GM23248 (cell line): ENCODE measurements at regions not wholly inside any gene's neighbourhood (a gene's known extent, or its start where the extent isn't known, plus 50 kb on each side); places are given as distances from the start of the nearest gene placed in this dataset.

Source experiments
- DNase-seq: peaks from one replicate; pipeline ENCODE4 v3.0.0-alpha.2; 2015
- H2AFZ ChIP-seq: fragments of 200-600 bp; sonication (generic); 2 replicates; pipeline ENCODE4 v1.6.1; 2016; ENCODE audit warnings: antibody characterized with exemption
- H3F3A ChIP-seq: fragments of 200-600 bp; sonication (generic); 2 replicates; pipeline ENCODE4 v1.6.1; 2016; ENCODE audit warnings: mild to moderate bottlenecking, antibody characterized with exemption, mixed run types; ENCODE audit not compliant: insufficient read depth
- H3K27ac ChIP-seq: fragments of 200-600 bp; sonication (generic); 2 replicates; pipeline ENCODE4 v1.5.1; 2016; ENCODE audit warnings: mild to moderate bottlenecking
- H3K27me3 ChIP-seq: fragments of 200-600 bp; sonication (generic); replicated peaks from 2 replicates; pipeline ENCODE4 v1.6.1; 2016; ENCODE audit warnings: mild to moderate bottlenecking; ENCODE audit not compliant: insufficient read depth
- H3K36me3 ChIP-seq: fragments of 200-600 bp; sonication (generic); 2 replicates; pipeline ENCODE4 v1.6.1; 2016; ENCODE audit warnings: low read depth, mild to moderate bottlenecking
- H3K4me1 ChIP-seq: fragments of 200-600 bp; sonication (generic); 2 replicates; pipeline ENCODE4 v1.6.1; 2016; ENCODE audit warnings: mild to moderate bottlenecking; ENCODE audit not compliant: insufficient read depth
- H3K4me2 ChIP-seq: fragments of 200-600 bp; sonication (generic); one replicate; pipeline ENCODE4 v1.6.1; 2016; ENCODE audit warnings: mild to moderate bottlenecking; ENCODE audit not compliant: unreplicated experiment
- H3K4me3 ChIP-seq: fragments of 200-600 bp; sonication (generic); 2 replicates; pipeline ENCODE4 v1.5.1; 2016; ENCODE audit warnings: mild to moderate bottlenecking
- H3K79me2 ChIP-seq: fragments of 200-600 bp; sonication (generic); 2 replicates; pipeline ENCODE4 v1.6.1; 2016; ENCODE audit warnings: mild to moderate bottlenecking; ENCODE audit not compliant: insufficient read depth
- H3K9ac ChIP-seq: fragments of 200-600 bp; sonication (generic); 2 replicates; pipeline ENCODE4 v1.6.1; 2016; ENCODE audit warnings: mild to moderate bottlenecking
- H3K9me2 ChIP-seq: fragments of 200-600 bp; sonication (generic); 2 replicates; pipeline ENCODE4 v1.6.1; 2016; ENCODE audit warnings: mixed run types, mild to moderate bottlenecking, moderate library complexity; ENCODE audit not compliant: insufficient read depth
- H3K9me3 ChIP-seq: fragments of 200-600 bp; sonication (generic); one replicate; pipeline ENCODE4 v1.6.1; 2017; ENCODE audit warnings: low read depth
- H4K20me1 ChIP-seq: fragments of 200-600 bp; sonication (generic); 2 replicates; pipeline ENCODE4 v1.6.0; 2016; ENCODE audit not compliant: insufficient read depth
- EZH2 ChIP-seq: fragments of 200-600 bp; sonication (generic); IDR thresholded peaks from 2 replicates; pipeline ENCODE4 v1.6.1; 2018; ENCODE audit warnings: antibody characterized with exemption, mild to moderate bottlenecking; ENCODE audit not compliant: insufficient read depth, poor library complexity, severe bottlenecking
- EZH2phosphoT487 ChIP-seq: fragments of 200-600 bp; sonication (generic); IDR thresholded peaks from 2 replicates; pipeline ENCODE4 v1.6.1; 2018; ENCODE audit warnings: antibody characterized with exemption, moderate library complexity, mild to moderate bottlenecking, low read depth; ENCODE audit not compliant: insufficient read depth
- WGBS, 2 experiments: methylation state at CpG; one replicate each; pipeline ENCODE4 v1.1.6; 2015 to 2017; ENCODE audit warnings: low lambda C conversion rate in 2 of 2, low coverage in 1 of 2; ENCODE audit errors: missing lambda C conversion rate in 2 of 2; 5-methylcytosine and 5-hydroxymethylcytosine counted together
- in situ Hi-C: fragments of 300-500 bp; cut with MboI; formaldehyde crosslinking; loops from 2 replicates; pipeline ENCODE4 v1.15.0; 2020

DNA sequence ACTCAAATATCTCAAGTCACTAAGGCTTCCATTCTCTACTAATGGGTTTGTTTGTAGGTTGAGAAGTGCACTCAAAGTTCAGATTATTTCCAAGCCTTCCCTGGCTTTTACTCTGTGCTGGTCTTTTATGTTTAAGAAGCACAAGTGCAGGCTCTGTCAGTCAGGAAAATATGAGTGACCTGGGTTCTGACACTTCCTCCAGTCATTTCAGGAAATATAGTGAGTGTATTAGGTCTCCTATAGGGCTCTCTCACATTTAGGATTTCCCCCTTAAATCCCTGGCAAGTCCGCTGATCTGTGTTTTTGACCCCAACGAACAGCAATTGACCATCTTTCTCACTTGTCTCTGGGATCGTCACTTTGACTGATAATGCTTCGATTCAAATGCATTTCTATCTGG, 210.2 kb downstream of the ARPP21 start:
- no peak overlapping the region for H3K4me2 ChIP-seq
- no peaks in the 10 kb centered on the region for H3F3A ChIP-seq
- no peaks in the 10 kb centered on the region for H3K79me2 ChIP-seq
- H3K27ac ChIP-seq, result no peak overlapping the region
- no peak overlapping the region for H3K4me3 ChIP-seq
- no peaks in the 10 kb centered on the region for H3K36me3 ChIP-seq
- DNase-seq, result no peak
- TF ChIP-seq EZH2, result no peak
- TF ChIP-seq EZH2phosphoT487, result no peak
- no peaks in the 10 kb centered on the region for H3K27me3 ChIP-seq
- H3K9me2 ChIP-seq, result no peaks in the 10 kb centered on the region
- no peak overlapping the region for H2AFZ ChIP-seq
- in situ Hi-C loops, result no loop called here
- no peak overlapping the region for H3K9ac ChIP-seq
- H4K20me1 ChIP-seq, result no peaks in the 10 kb centered on the region
- H3K9me3 ChIP-seq, result no peaks in the 10 kb centered on the region
- H3K4me1 ChIP-seq, result no peaks in the 10 kb centered on the region
- 51 to 62% methylated on average over 4 of the region's 4 CpGs for WGBS, 2 experiments

DNA sequence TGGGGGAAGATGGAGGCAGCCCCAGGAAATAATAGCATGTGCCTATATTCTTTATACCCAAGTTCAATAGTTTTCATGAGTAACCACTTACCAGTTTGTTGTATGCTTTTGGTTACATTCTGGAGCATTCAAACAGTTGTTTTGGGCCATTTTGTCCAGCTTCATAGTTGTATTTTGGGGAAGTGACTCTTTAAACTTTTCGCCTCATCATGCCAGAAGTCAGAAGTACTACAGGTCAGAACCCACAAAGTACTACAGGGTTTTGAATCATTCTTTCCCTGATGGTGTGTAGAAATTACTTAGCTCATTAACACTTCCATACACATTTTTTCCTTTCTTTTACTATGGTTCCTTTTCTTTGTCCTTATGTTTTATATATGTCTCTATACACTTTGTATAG, 210.6 kb downstream of the ARPP21 start:
- TF ChIP-seq EZH2phosphoT487, result no peak
- TF ChIP-seq EZH2, result no peak
- in situ Hi-C loops, result no loop called here
- Histone ChIP-seq H3K27me3 (no peaks in the 10 kb centered on the region), H3K27ac (no peak overlapping the region), H3F3A (no peaks in the 10 kb centered on the region), H3K4me3 (no peak overlapping the region), H3K9me3 (no peaks in the 10 kb centered on the region), H3K9ac (no peak overlapping the region), H3K4me2 (no peak overlapping the region), H2AFZ (no peak overlapping the region), H3K9me2 (no peaks in the 10 kb centered on the region), H3K36me3 (no peaks in the 10 kb centered on the region), H3K4me1 (no peaks in the 10 kb centered on the region), H3K79me2 (no peaks in the 10 kb centered on the region), H4K20me1 (no peaks in the 10 kb centered on the region)
- 43 to 54% methylated on average over 1 of the region's 1 CpG for WGBS, 2 experiments
- DNase-seq, result no peak

DNA sequence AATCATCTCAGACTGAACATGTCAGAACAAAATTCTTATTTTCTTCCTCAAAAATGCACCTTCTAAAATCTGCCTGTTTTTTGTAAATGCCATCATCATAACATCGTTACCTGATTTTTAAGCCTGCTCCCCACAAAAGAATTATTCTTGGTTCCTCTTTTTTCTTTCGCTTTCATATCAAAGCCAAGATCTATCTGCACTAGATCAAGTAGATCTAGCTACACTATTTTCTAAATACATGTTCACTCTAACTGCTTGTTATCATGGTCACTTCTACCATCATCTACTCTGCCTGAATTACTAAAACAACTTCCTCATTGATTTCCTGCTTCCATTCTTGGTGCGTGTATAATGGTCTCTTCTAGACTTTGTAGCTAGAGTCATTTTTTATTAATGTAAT, 217.7 kb downstream of the ARPP21 start:
- in situ Hi-C loops, result no loop called here
- no peak overlapping the region for H2AFZ ChIP-seq
- H4K20me1 ChIP-seq, result no peaks in the 10 kb centered on the region
- no peak overlapping the region for H3K27ac ChIP-seq
- no peak overlapping the region for H3K4me3 ChIP-seq
- no peaks in the 10 kb centered on the region for H3K27me3 ChIP-seq
- no peaks in the 10 kb centered on the region for H3F3A ChIP-seq
- H3K4me2 ChIP-seq, result no peak overlapping the region
- DNase-seq, result no peak
- H3K9me3 ChIP-seq, result no peaks in the 10 kb centered on the region
- no peaks in the 10 kb centered on the region for H3K36me3 ChIP-seq
- WGBS, 2 experiments, result 45 to 46% methylated on average over 3 of the region's 3 CpGs
- no peak overlapping the region for H3K9ac ChIP-seq
- TF ChIP-seq EZH2phosphoT487, result no peak
- no peak for TF ChIP-seq EZH2
- no peaks in the 10 kb centered on the region for H3K9me2 ChIP-seq
- H3K4me1 ChIP-seq, result no peaks in the 10 kb centered on the region
- H3K79me2 ChIP-seq, result no peaks in the 10 kb centered on the region

DNA sequence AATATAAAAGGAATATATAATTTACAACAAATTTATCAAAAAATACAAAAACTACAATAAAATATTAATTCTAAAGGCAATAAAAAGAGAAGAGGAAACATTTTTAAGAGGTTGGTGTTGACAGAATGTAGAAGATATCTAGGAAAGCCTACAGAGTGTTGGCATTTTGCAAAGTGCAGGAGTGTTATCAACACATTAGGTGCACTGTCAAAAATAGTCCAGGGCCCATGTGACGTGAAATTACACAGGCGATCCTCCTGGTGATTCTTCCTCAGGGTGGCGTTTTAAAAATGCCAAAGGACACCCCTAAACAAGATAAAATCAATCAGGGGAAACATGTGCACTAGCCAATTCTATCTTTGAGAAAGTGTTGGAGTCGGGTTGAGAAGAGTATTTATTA, 222.7 kb downstream of the ARPP21 start:
- no peaks in the 10 kb centered on the region for H3K79me2 ChIP-seq
- H3K4me2 ChIP-seq, result no peak overlapping the region
- H4K20me1 ChIP-seq, result no peaks in the 10 kb centered on the region; the same call in 1 of the 2 replicates
- H3F3A ChIP-seq, result no peaks in the 10 kb centered on the region
- no peak overlapping the region for H2AFZ ChIP-seq
- no peak for DNase-seq
- H3K4me3 ChIP-seq, result no peak overlapping the region
- no peak overlapping the region for H3K27ac ChIP-seq
- H3K9me2 ChIP-seq, result no peaks in the 10 kb centered on the region
- H3K4me1 ChIP-seq, result no peaks in the 10 kb centered on the region
- no peak overlapping the region for H3K9ac ChIP-seq
- 22 to 32% methylated on average over 4 of the region's 4 CpGs for WGBS, 2 experiments
- TF ChIP-seq EZH2 (no peak), EZH2phosphoT487 (no peak)
- no peaks in the 10 kb centered on the region for H3K36me3 ChIP-seq
- H3K27me3 ChIP-seq, result no peaks in the 10 kb centered on the region
- no peaks in the 10 kb centered on the region for H3K9me3 ChIP-seq
- in situ Hi-C loops, result no loop called here

DNA sequence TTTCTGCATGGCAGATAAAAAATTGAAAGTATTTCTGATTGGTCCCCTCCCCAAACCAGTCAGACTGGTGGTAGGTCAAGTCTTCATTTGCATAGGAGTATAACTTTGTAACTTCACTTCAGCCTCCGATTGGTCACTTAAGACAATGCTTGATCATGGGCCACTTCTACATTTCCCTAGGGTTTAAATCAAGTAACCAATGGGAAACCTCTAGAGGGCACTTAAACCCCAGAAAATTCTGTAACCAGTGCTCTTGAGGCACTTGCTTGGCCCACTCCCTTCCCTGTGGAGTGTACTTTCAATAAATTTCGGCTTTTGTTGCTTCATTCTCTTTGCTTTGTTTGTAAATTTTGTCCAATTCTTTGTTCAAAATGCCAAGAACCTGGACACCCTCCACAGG, 225.5 kb downstream of the ARPP21 start:
- Histone ChIP-seq H3K9me2 (no peaks in the 10 kb centered on the region), H3K4me1 (no peaks in the 10 kb centered on the region), H3K27me3 (no peaks in the 10 kb centered on the region), H3K9me3 (no peaks in the 10 kb centered on the region), H3K36me3 (no peaks in the 10 kb centered on the region), H4K20me1 (no peaks in the 10 kb centered on the region; the same call in 1 of the 2 replicates), H3F3A (no peaks in the 10 kb centered on the region), H3K9ac (no peak overlapping the region), H2AFZ (no peak overlapping the region), H3K4me3 (no peak overlapping the region), H3K4me2 (no peak overlapping the region), H3K79me2 (no peaks in the 10 kb centered on the region), H3K27ac (no peak overlapping the region)
- WGBS, 2 experiments, result 6 to 12% methylated on average over 2 of the region's 2 CpGs
- DNase-seq, result no peak
- TF ChIP-seq EZH2 (no peak), EZH2phosphoT487 (no peak)
- in situ Hi-C loops, result no loop called here
